Small intestine (tissue), 7 donors: ENCODE measurements at regions not wholly inside any gene's neighbourhood (a gene's known extent, or its start where the extent isn't known, plus 50 kb on each side); places are given as distances from the start of the nearest gene placed in this dataset.

Source experiments
- DNase-seq, 2 donors: peaks; one replicate each; pipeline versions ENCODE4 v3.0.0 to v3.0.0-alpha.2; 2013
- FAIRE-seq: peaks from 2 replicates; lab custom pipeline; 2012; peaks lifted over from hg19 to GRCh38; lab: Jason Lieb, UNC
- H3K27ac ChIP-seq, 3 donors: one replicate each; pipeline ENCODE4 v1.5.1; 2013; ENCODE audit warnings: low read length in 2 of 3, mild to moderate bottlenecking in 2 of 3, control low read depth in 1 of 3, inconsistent platforms in 1 of 3, low read depth in 1 of 3, moderate library complexity in 1 of 3
- H3K27me3 ChIP-seq, 3 donors: one replicate each; pipeline ENCODE4 v1.6.1; 2013; ENCODE audit warnings: low read length in 3 of 3, inconsistent platforms in 1 of 3; ENCODE audit not compliant: control insufficient read depth in 3 of 3, insufficient read depth in 3 of 3
- H3K36me3 ChIP-seq, 3 donors: one replicate each; pipeline ENCODE4 v1.6.1; 2013; ENCODE audit warnings: low read length in 3 of 3, inconsistent platforms in 1 of 3, low read depth in 1 of 3, mild to moderate bottlenecking in 1 of 3, moderate library complexity in 1 of 3; ENCODE audit not compliant: control insufficient read depth in 3 of 3, insufficient read depth in 2 of 3
- H3K4me1 ChIP-seq, 3 donors: one replicate each; pipeline ENCODE4 v1.6.1; 2013; ENCODE audit warnings: low read length in 2 of 3, inconsistent platforms in 1 of 3, low read depth in 1 of 3, mild to moderate bottlenecking in 1 of 3, moderate library complexity in 1 of 3; ENCODE audit not compliant: control insufficient read depth in 3 of 3, insufficient read depth in 2 of 3
- H3K4me3 ChIP-seq, 3 donors: one replicate each; pipeline ENCODE4 v1.5.1; 2013; ENCODE audit warnings: low read length in 3 of 3, control low read depth in 1 of 3, inconsistent platforms in 1 of 3, low read depth in 1 of 3, mild to moderate bottlenecking in 1 of 3, moderate library complexity in 1 of 3
- H3K9me3 ChIP-seq, 2 donors: one replicate each; pipeline ENCODE4 v1.6.1; 2013; ENCODE audit warnings: low read depth in 1 of 2, low read length in 1 of 2; ENCODE audit not compliant: control insufficient read depth in 2 of 2, insufficient read depth in 1 of 2
- WGBS, 3 donors: extraction: QIAGEN DNeasy Blood & Tissue Kit; methylation state at CpG; one replicate each; pipeline ENCODE4 v1.1.7; 2013; 5-methylcytosine and 5-hydroxymethylcytosine counted together
- donor health status: healthy with polysubstance abuse.
- donor health status: control.
- donor health status: control.
- donor health status: Bipolar disorder and iron deficiency.
- donor health status: healthy.

DNA sequence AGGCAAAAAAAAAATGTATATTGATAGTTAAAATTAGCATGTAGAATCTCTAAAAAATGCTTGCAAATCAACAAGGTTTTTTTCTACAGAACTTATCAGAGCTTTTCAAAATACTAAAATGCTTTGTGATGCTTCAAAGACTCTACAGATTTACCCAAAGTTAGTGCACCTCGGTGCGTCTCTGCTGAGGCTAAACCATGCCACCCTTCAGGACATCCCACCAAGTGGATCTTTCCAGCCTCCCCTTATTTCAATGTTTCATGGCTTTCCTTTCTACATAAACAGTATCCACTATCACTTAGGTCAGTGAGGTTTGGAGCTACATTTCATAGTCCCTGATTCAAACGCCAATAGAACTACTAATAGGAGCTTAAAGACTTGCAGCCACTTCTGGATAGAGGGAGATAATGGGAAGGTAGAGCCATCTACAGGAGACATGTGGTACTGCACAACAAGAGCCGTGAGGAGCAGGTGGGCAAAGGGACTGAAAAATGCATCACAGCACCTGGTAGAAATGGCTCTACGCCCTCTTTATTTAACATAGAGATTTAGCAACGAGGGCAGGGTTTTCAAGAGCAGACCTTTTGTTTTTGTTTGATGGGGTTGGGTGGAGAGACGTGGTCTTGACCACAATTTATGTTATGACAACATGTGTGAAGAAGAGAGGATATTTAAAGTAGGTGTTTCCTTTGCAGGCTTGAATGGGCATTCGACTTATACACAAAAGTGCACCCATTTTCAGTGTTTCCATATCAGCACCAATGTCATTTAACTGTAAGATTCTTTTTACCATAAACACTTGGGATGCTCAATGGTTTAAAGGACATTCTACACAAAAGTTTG lies 56.1 kb upstream of the SLC35G4 start:
- Histone ChIP-seq H3K27me3 (no peaks in the 10 kb centered on the region), H3K27ac (no peak overlapping the region), H3K4me1 (no peaks in the 10 kb centered on the region), H3K4me3 (no peak overlapping the region), H3K36me3 (no peaks in the 10 kb centered on the region), H3K9me3 (no peaks in the 10 kb centered on the region)
- DNase-seq, result peak; percentile 23 to 50
- FAIRE-seq, result no peak
- WGBS, 3 donors, result 30 to 32% (median 31%) methylated on average over 8 of the region's 8 CpGs

GRCh38 chr18:11548916-11549551 lies 60.4 kb upstream of the SLC35G4 start:
- FAIRE-seq, result no peak
- no peak for DNase-seq
- no peak overlapping the region for H3K27ac ChIP-seq
- no peaks in the 10 kb centered on the region for H3K36me3 ChIP-seq
- H3K27me3 ChIP-seq, result no peaks in the 10 kb centered on the region
- peaks cover under 1 to 5% of the 10 kb centered on the region in 2 donors for H3K9me3 ChIP-seq
- no peaks in the 10 kb centered on the region for H3K4me1 ChIP-seq
- H3K4me3 ChIP-seq, result no peak overlapping the region
- WGBS, 3 donors, result 74 to 80% (median 78%) methylated on average over 7 of the region's 7 CpGs

DNA sequence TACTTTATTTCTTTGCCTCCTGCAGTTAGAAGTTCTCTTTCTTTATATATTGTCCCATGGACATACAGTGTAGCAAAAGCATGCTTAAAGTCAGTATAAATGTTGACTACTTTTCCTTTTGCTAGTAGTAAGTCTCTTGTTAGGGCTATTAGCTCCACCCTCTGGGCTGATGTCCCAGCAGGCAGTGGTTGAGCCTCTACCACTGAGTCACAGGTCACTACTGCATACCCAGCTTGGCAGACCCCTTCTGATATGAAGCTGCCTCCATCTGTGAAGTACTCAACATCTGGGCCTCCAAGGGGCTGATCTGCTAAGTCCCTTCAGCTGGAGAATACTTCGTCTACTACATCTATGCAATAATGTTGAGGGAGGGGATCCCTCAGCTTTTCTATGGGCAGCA lies 61.0 kb upstream of the SLC35G4 start:
- H3K36me3 ChIP-seq, result no peaks in the 10 kb centered on the region
- FAIRE-seq (no peak), DNase-seq (no peak)
- no peaks in the 10 kb centered on the region for H3K4me1 ChIP-seq
- H3K27me3 ChIP-seq, result no peaks in the 10 kb centered on the region
- H3K4me3 ChIP-seq, result no peak overlapping the region
- H3K27ac ChIP-seq, result no peak overlapping the region
- H3K9me3 ChIP-seq, result peaks cover 1 to 6% of the 10 kb centered on the region in 2 donors
- 30 to 60% (median 54%) methylated on average over 1 of the region's 1 CpG for WGBS, 3 donors

DNA sequence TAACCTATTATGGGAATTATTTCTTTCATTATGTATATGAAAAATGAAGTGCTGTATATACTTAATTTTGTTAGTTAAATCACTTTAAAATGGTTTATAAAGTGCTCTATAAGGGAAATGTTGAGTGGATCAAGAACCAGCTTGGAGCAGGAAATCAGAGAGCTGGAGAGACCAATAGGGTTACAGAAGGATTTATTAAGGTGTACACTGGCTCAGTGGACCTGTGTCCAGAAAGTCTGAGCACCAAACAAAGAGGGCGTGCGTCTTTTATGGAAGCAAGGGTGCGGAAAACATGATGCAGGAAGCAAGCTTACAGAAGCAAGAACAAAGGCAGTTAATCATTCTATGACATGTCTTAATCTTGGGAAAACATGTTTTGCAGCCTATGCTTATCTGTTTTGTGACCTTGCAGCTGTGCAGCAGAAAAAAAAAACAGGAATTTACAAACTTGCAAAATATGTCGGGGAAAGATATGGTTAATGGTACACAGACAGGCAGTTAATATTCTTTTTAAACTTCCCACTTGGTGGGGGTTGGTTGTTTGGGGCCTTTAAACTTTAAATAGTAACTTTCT lies 65.2 kb upstream of the SLC35G4 start:
- 72 to 81% (median 75%) methylated on average over 4 of the region's 4 CpGs for WGBS, 3 donors
- Histone ChIP-seq H3K9me3 (peaks cover 1 to 6% of the 10 kb centered on the region in 2 donors), H3K4me3 (no peak overlapping the region), H3K4me1 (no peaks in the 10 kb centered on the region), H3K36me3 (no peaks in the 10 kb centered on the region), H3K27ac (no peak overlapping the region), H3K27me3 (no peaks in the 10 kb centered on the region)
- DNase-seq, result no peak
- FAIRE-seq, result no peak

GRCh38 chr18:11541179-11541578 lies 68.2 kb upstream of the SLC35G4 start:
- H3K27ac ChIP-seq, result no peak overlapping the region
- no peak for DNase-seq
- no peak overlapping the region for H3K4me3 ChIP-seq
- no peaks in the 10 kb centered on the region for H3K4me1 ChIP-seq
- H3K9me3 ChIP-seq, result peaks cover 1 to 7% of the 10 kb centered on the region in 2 donors
- H3K27me3 ChIP-seq, result no peaks in the 10 kb centered on the region
- 86 to 100% (median 92%) methylated on average over 1 of the region's 1 CpG for WGBS, 3 donors
- FAIRE-seq, result no peak
- no peaks in the 10 kb centered on the region for H3K36me3 ChIP-seq

DNA sequence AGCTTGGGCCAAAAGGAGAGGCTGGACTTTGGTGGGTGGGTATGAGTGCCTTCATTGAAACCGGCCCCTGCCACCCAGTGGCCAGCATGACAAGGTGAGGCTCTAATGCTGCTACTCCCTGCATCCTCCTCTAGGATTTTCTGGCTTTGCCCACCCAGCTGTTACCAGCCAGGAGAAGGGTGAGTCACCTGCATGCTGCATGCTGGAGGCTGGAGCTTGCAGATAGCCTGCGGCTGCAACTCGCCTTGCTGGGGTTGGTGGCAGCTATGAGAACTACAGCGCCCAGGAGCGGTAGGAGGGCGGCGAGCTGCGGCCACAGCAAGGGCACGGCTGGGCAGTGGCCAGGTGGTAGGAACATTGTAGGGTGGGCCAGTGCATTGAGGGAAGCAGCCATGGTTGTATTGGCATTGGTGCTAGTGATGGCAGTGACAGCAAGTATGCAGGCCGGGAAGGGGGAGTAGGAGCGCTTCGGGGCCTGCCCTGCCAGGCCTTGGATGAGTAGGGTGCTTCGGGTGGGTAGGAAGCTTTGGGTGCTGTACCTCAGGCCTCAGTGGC lies 75.4 kb upstream of the SLC35G4 start:
- no peak for DNase-seq

GRCh38 chr18:11533513-11533890 lies 75.9 kb upstream of the SLC35G4 start:
- FAIRE-seq (no peak), DNase-seq (no peak)
- no peak overlapping the region for H3K27ac ChIP-seq
- 87 to 95% (median 93%) methylated on average over 13 of the region's 13 CpGs for WGBS, 3 donors
- peaks cover 0 to 5% of the 10 kb centered on the region in 2 donors for H3K9me3 ChIP-seq
- H3K4me1 ChIP-seq, result no peaks in the 10 kb centered on the region
- H3K36me3 ChIP-seq, result no peaks in the 10 kb centered on the region
- H3K27me3 ChIP-seq, result no peaks in the 10 kb centered on the region
- H3K4me3 ChIP-seq, result no peak overlapping the region

More for the DNA sequence above, 75.4 kb upstream of the SLC35G4 start:
- Histone ChIP-seq H3K4me3 (no peak overlapping the region), H3K27ac (no peak overlapping the region), H3K27me3 (no peaks in the 10 kb centered on the region), H3K4me1 (no peaks in the 10 kb centered on the region), H3K9me3 (peaks cover 0 to 5% of the 10 kb centered on the region in 2 donors), H3K36me3 (no peaks in the 10 kb centered on the region)
- no peak for FAIRE-seq
- 93 to 94% (median 93%) methylated on average over 13 of the region's 13 CpGs for WGBS, 3 donors

- 92 to 94% (median 92%) methylated on average over 35 of the region's 35 CpGs for WGBS, 3 donors
- Histone ChIP-seq H3K4me3 (no peak overlapping the region), H3K4me1 (no peaks in the 10 kb centered on the region), H3K9me3 (peaks cover 0 to 5% of the 10 kb centered on the region in 2 donors), H3K27me3 (no peaks in the 10 kb centered on the region), H3K36me3 (no peaks in the 10 kb centered on the region), H3K27ac (no peak overlapping the region)
- FAIRE-seq (no peak), DNase-seq (no peak)
Observed at GRCh38 chr18:11532758-11533512, 76.5 kb upstream of the SLC35G4 start.
